H1 (cell line): ENCODE measurements at regions not wholly inside any gene's neighbourhood (a gene's known extent, or its start where the extent isn't known, plus 50 kb on each side); places are given as distances from the start of the nearest gene placed in this dataset.

Experiments
- CTCF ChIA-PET: fragments of 300-600 bp; sonication (Branson Sonifier 250); formaldehyde crosslinking; loops from one replicate; lab custom pipeline; 2021; ENCODE audit not compliant: partially characterized antibody; lab: Charles Lee
- POLR2A ChIA-PET: fragments of 300-600 bp; sonication (Branson Sonifier 250); formaldehyde crosslinking; loops from one replicate; lab custom pipeline; 2021; ENCODE audit warnings: inconsistent platforms; ENCODE audit not compliant: partially characterized antibody; lab: Charles Lee
- DNase-seq, 2 experiments: peaks; one replicate each; pipeline versions ENCODE4 v3.0.0 to v3.0.0-alpha.2; 2010 to 2022; ENCODE audit warnings: low spot score in 2 of 2, low read depth in 1 of 2, mixed read lengths in 1 of 2
- FAIRE-seq: peaks from 2 replicates; lab custom pipeline; 2011; peaks lifted over from hg19 to GRCh38; lab: Jason Lieb, UNC
- H2AFZ ChIP-seq: 2 replicates; pipeline ENCODE4 v1.8.1; 2012; ENCODE audit warnings: low read length, inconsistent platforms
- H2AK5ac ChIP-seq: 2 replicates; pipeline ENCODE4 v1.6.1; 2013; ENCODE audit warnings: low read depth, low read length
- H2BK120ac ChIP-seq: replicated peaks from 2 replicates; pipeline ENCODE3; 2013; ENCODE audit warnings: low read depth, low read length, inconsistent platforms
- H2BK12ac ChIP-seq: 2 replicates; pipeline ENCODE4 v1.6.1; 2013; ENCODE audit warnings: low read depth, low read length
- H2BK15ac ChIP-seq: 2 replicates; pipeline ENCODE4 v1.6.1; 2013; ENCODE audit warnings: low read length
- H2BK20ac ChIP-seq: 2 replicates; pipeline ENCODE4 v1.6.1; 2013; ENCODE audit warnings: low read length
- H2BK5ac ChIP-seq: 2 replicates; pipeline ENCODE4 v1.6.1; 2013; ENCODE audit warnings: low read depth, low read length
- H3K14ac ChIP-seq: 2 replicates; pipeline ENCODE4 v1.6.1; 2013; ENCODE audit warnings: inconsistent platforms; ENCODE audit not compliant: insufficient read length
- H3K18ac ChIP-seq: 2 replicates; pipeline ENCODE4 v1.6.1; 2013; ENCODE audit warnings: low read length; ENCODE audit errors: extremely low read depth
- H3K23ac ChIP-seq: 2 replicates; pipeline ENCODE4 v1.6.1; 2013; ENCODE audit warnings: inconsistent platforms; ENCODE audit not compliant: insufficient read length
- H3K23me2 ChIP-seq: 2 replicates; pipeline ENCODE4 v1.6.1; 2013; ENCODE audit warnings: low read depth, low read length
- H3K27ac ChIP-seq: 2 replicates; pipeline ENCODE4 v1.6.1; 2011; ENCODE audit warnings: low read depth, low read length, inconsistent platforms
- H3K27me3 ChIP-seq, 4 experiments: replicated peaks in 1 of 4; 1 replicate in 1 of 4; 2 replicates in 3 of 4; pipeline versions ENCODE4 v1.6.1 to v1.8.1; 2011 to 2013; ENCODE audit warnings: low read length in 3 of 4, mild to moderate bottlenecking in 3 of 4, inconsistent platforms in 2 of 4, mixed read lengths in 2 of 4, moderate library complexity in 1 of 4; ENCODE audit not compliant: control insufficient read depth in 3 of 4, insufficient read depth in 3 of 4; ENCODE audit errors: extremely low read depth in 1 of 4
- H3K36me3 ChIP-seq, 4 experiments: 2 replicates each; pipeline versions ENCODE4 v1.6.1 to v1.8.1; 2011 to 2013; ENCODE audit warnings: mild to moderate bottlenecking in 4 of 4, low read length in 3 of 4, moderate library complexity in 2 of 4, control low read depth in 1 of 4, inconsistent platforms in 1 of 4; ENCODE audit not compliant: insufficient read depth in 4 of 4, control insufficient read depth in 2 of 4
- H3K4ac ChIP-seq: replicated peaks from 2 replicates; pipeline ENCODE3; 2013; ENCODE audit warnings: low read length, low read depth, mixed read lengths, inconsistent platforms; ENCODE audit not compliant: insufficient read length
- H3K4me1 ChIP-seq, 4 experiments: replicated peaks in 1 of 4; 1 replicate in 1 of 4; 2 replicates in 3 of 4; pipeline versions ENCODE4 v1.6.1 to v1.8.1; 2011 to 2013; ENCODE audit warnings: low read length in 3 of 4, inconsistent platforms in 2 of 4, mixed read lengths in 1 of 4; ENCODE audit not compliant: insufficient read depth in 4 of 4, control insufficient read depth in 3 of 4
- H3K4me2 ChIP-seq, 2 experiments: 2 replicates each; pipeline versions ENCODE4 v1.6.1 to v1.8.1; 2011 to 2013; ENCODE audit warnings: low read depth in 2 of 2, low read length in 2 of 2, control low read depth in 1 of 2, inconsistent platforms in 1 of 2, mild to moderate bottlenecking in 1 of 2; ENCODE audit not compliant: insufficient read depth in 1 of 2
- H3K4me3 ChIP-seq, 4 experiments: fragments of 200-600, 300-600 bp in 1 of 4; sonication (generic), shearing (Covaris generic), sonication (Bioruptor Twin) in 1 of 4; 2 replicates each; pipeline versions ENCODE4 v1.5.1 to v1.8.1; 2011 to 2016; ENCODE audit warnings: low read length in 4 of 4, low read depth in 3 of 4, control low read depth in 2 of 4, inconsistent platforms in 2 of 4, mild to moderate bottlenecking in 2 of 4, mixed read lengths in 1 of 4, moderate library complexity in 1 of 4; ENCODE audit not compliant: insufficient read depth in 2 of 4; ENCODE audit errors: extremely low read depth in 1 of 4
- H3K56ac ChIP-seq: replicated peaks from 2 replicates; pipeline ENCODE3; 2013; ENCODE audit warnings: low read depth, mild to moderate bottlenecking, mixed read lengths, low read length, inconsistent platforms; ENCODE audit not compliant: insufficient read length
- H3K79me1 ChIP-seq: 2 replicates; pipeline ENCODE4 v1.6.1; 2013; ENCODE audit warnings: low read depth, low read length, control low read depth
- H3K79me2 ChIP-seq, 2 experiments: 2 replicates each; pipeline versions ENCODE4 v1.6.1 to v1.8.1; 2012 to 2013; ENCODE audit warnings: low read length in 2 of 2, mild to moderate bottlenecking in 2 of 2, inconsistent platforms in 1 of 2; ENCODE audit not compliant: insufficient read depth in 2 of 2, control insufficient read depth in 1 of 2
- H3K9ac ChIP-seq, 4 experiments: replicated peaks in 1 of 4; 1 replicate in 1 of 4; 2 replicates in 3 of 4; pipeline versions ENCODE4 v1.6.1 to v1.8.1; 2011 to 2013; ENCODE audit warnings: low read depth in 3 of 4, low read length in 3 of 4, control low read depth in 2 of 4, mild to moderate bottlenecking in 2 of 4, moderate library complexity in 2 of 4, inconsistent platforms in 1 of 4; ENCODE audit errors: extremely low read depth in 1 of 4
- H3K9me3 ChIP-seq, 2 experiments: 2 replicates each; pipeline versions ENCODE4 v1.6.1 to v1.8.1; 2012 to 2013; ENCODE audit warnings: mild to moderate bottlenecking in 2 of 2, moderate library complexity in 2 of 2, control low read depth in 1 of 2, inconsistent platforms in 1 of 2, low read depth in 1 of 2, low read length in 1 of 2, mixed read lengths in 1 of 2; ENCODE audit not compliant: insufficient read depth in 2 of 2
- H4K20me1 ChIP-seq, 2 experiments: replicated peaks in 1 of 2; 2 replicates each; pipeline versions ENCODE3 to v1.8.1; 2011 to 2013; ENCODE audit warnings: inconsistent platforms in 2 of 2, low read length in 2 of 2, mild to moderate bottlenecking in 1 of 2; ENCODE audit not compliant: insufficient read depth in 2 of 2, control insufficient read depth in 1 of 2
- H4K5ac ChIP-seq: 2 replicates; pipeline ENCODE4 v1.6.1; 2013; ENCODE audit warnings: low read length, low read depth, mixed read lengths, inconsistent platforms; ENCODE audit not compliant: insufficient read length
- H4K8ac ChIP-seq: 2 replicates; pipeline ENCODE4 v1.8.0; 2013; ENCODE audit warnings: mild to moderate bottlenecking, moderate library complexity, low read length, inconsistent platforms; ENCODE audit not compliant: insufficient read depth; ENCODE audit errors: extremely low read depth
- H4K91ac ChIP-seq: replicated peaks from 2 replicates; pipeline ENCODE3; 2013; ENCODE audit warnings: low read length, mixed read lengths, inconsistent platforms; ENCODE audit not compliant: insufficient read length
- ASH2L ChIP-seq: fragments of 200-600, 300-600 bp; sonication (generic); IDR thresholded peaks from one replicate; pipeline ENCODE4 v1.7.1; 2017; ENCODE audit warnings: low read length
- BACH1 ChIP-seq: IDR thresholded peaks from 2 replicates; pipeline ENCODE4 v1.6.1; 2012; ENCODE audit warnings: low read length, improper control_type of control experiment
- BCL11A ChIP-seq, 2 experiments: IDR thresholded peaks; one replicate each; pipeline ENCODE4 v1.6.1; 2011; ENCODE audit warnings: low read depth in 2 of 2, low read length in 2 of 2, mild to moderate bottlenecking in 2 of 2
- BRCA1 ChIP-seq: IDR thresholded peaks from 2 replicates; pipeline ENCODE4 v1.6.1; 2012; ENCODE audit warnings: low read depth, low read length, improper control_type of control experiment
- CEBPB ChIP-seq: IDR thresholded peaks from 2 replicates; pipeline ENCODE4 v1.6.1; 2012; ENCODE audit warnings: low read depth, low read length
- CREB1 ChIP-seq: IDR thresholded peaks from 2 replicates; pipeline ENCODE4 v1.6.1; 2012; ENCODE audit warnings: inconsistent platforms
- GTF2F1 ChIP-seq: IDR thresholded peaks from 2 replicates; pipeline ENCODE4 v1.6.1; 2012; ENCODE audit warnings: low read depth, low read length, improper control_type of control experiment, borderline replicate concordance
- KDM4A ChIP-seq: IDR thresholded peaks from one replicate; pipeline ENCODE4 v1.7.1; 2012; ENCODE audit warnings: low read depth, mild to moderate bottlenecking, moderate library complexity, low read length, inconsistent platforms; ENCODE audit not compliant: severe bottlenecking
- PHF8 ChIP-seq: fragments of 200-600 bp; sonication (generic); conservative IDR thresholded peaks from 2 replicates; pipeline ENCODE4 v1.7.1; 2012; ENCODE audit warnings: low read depth, mild to moderate bottlenecking, inconsistent platforms, low read length, moderate library complexity
- RAD21 ChIP-seq, 2 experiments: IDR thresholded peaks in 1 of 2; conservative IDR thresholded peaks in 1 of 2; 2 replicates each; pipeline ENCODE4 v1.6.1; 2011; ENCODE audit warnings: low read depth in 2 of 2, low read length in 2 of 2, improper control_type of control experiment in 1 of 2, inconsistent platforms in 1 of 2, mild to moderate bottlenecking in 1 of 2, moderate library complexity in 1 of 2
- SIN3A ChIP-seq, 2 experiments: IDR thresholded peaks in 1 of 2; conservative IDR thresholded peaks in 1 of 2; 2 replicates each; pipeline ENCODE4 v1.6.1; 2011 to 2012; ENCODE audit warnings: low read length in 2 of 2, improper control_type of control experiment in 1 of 2, low read depth in 1 of 2, mild to moderate bottlenecking in 1 of 2
- SRF ChIP-seq: IDR thresholded peaks from 2 replicates; pipeline ENCODE4 v1.6.1; 2011; ENCODE audit warnings: mild to moderate bottlenecking, low read depth, low read length, moderate library complexity
- TEAD4 ChIP-seq: IDR thresholded peaks from 2 replicates; pipeline ENCODE4 v1.6.1; 2012; ENCODE audit warnings: low read depth, low read length, inconsistent platforms, mixed read lengths
- WGBS, 2 experiments: shearing (Covaris generic) in 1 of 2; methylation state at CpG; one replicate each; pipeline versions ENCODE4 v1.1.6 to v1.1.7; 2013 to 2015; ENCODE audit warnings: low lambda C conversion rate in 2 of 2, mixed read lengths in 2 of 2, inconsistent platforms in 1 of 2, low coverage in 1 of 2, missing lambda C conversion rate in 1 of 2; ENCODE audit not compliant: insufficient replicate concordance in 2 of 2, insufficient coverage in 1 of 2, insufficient read length in 1 of 2; ENCODE audit errors: extremely low coverage in 1 of 2, missing lambda C conversion rate in 1 of 2; 5-methylcytosine and 5-hydroxymethylcytosine counted together
- TF ChIP-seq, protein P1 (sequence below): IDR thresholded peaks from 2 replicates; pipeline ENCODE4 v1.6.1; 2011; ENCODE audit warnings: low read length, improper control_type of control experiment

DNA sequence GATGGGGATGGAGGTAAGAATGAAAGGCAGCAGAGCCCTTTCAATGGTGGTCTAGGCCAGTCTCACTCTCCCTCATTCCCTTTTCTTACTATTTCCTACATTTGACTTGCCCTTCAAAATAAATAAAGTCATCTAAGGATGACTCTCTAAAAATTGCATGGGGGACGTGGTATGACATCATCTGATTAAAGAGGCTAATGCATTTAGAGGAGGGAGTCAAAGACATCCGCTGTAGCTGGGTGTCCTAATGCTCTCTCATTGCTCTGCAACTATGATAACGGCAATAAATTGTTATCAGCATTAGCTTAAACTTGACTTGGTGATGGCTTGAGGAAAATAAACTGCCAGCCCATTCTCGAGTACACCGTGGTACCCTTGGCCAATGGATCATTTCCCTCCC is 225.6 kb upstream of the PBX1 start:
- H4K20me1 ChIP-seq = no peaks in the 10 kb centered on the region
- DNase-seq (no peak), FAIRE-seq (no peak)
- H3K4me3 ChIP-seq = no peak overlapping the region
- no peaks in the 10 kb centered on the region for H3K79me1 ChIP-seq
- ChIA-PET POLR2A (no interaction called here), CTCF (interaction anchor here (0.7 to 2.3 kb wide), 4 partner anchors 7 to 288 kb away, joined by 3 to 5 read pairs (median 3); no protein-coding TSS in a partner anchor)
- no peaks in the 10 kb centered on the region for H3K4me1 ChIP-seq
- H4K5ac ChIP-seq = no peak overlapping the region
- H3K18ac ChIP-seq = no peak overlapping the region
- no peak overlapping the region for H2BK15ac ChIP-seq
- no peaks in the 10 kb centered on the region for H3K36me3 ChIP-seq
- 95% methylated on average over 5 of the region's 5 CpGs; no CpG with 5 or more reads in 1 of the 2 experiments for WGBS, 2 experiments
- no peak overlapping the region for H3K27ac ChIP-seq
- H3K27me3 ChIP-seq = no peaks in the 10 kb centered on the region
- no peak overlapping the region for H2BK120ac ChIP-seq
- no peaks in the 10 kb centered on the region for H3K23me2 ChIP-seq
- no peak overlapping the region for H2AK5ac ChIP-seq
- H3K23ac ChIP-seq = no peak overlapping the region
- no peaks in the 10 kb centered on the region for H3K79me2 ChIP-seq
- no peak overlapping the region for H2AFZ ChIP-seq
- H2BK5ac ChIP-seq = no peak overlapping the region
- H2BK20ac ChIP-seq = no peak overlapping the region
- no peaks in the 10 kb centered on the region for H3K9me3 ChIP-seq
- no peak overlapping the region for H4K91ac ChIP-seq
- no peak overlapping the region for H3K14ac ChIP-seq
- H3K9ac ChIP-seq = no peak overlapping the region
- no peak overlapping the region for H4K8ac ChIP-seq
- no peak overlapping the region for H3K4me2 ChIP-seq
- no peak overlapping the region for H3K56ac ChIP-seq
- no peak overlapping the region for H3K4ac ChIP-seq
- H2BK12ac ChIP-seq = no peak overlapping the region
- TF ChIP-seq SRF (no peak), PHF8 (no peak), GTF2F1 (no peak), TEAD4 (no peak), RAD21 (IDR thresholded peaks at IDR 0.05 in 1 of 2, conservative IDR thresholded peaks at IDR 0.05 in 1 of 2; ENCODE audit: low read depth in 2 of 2, low read length in 2 of 2) (no peak), CREB1 (no peak), BRCA1 (no peak), BACH1 (no peak), SIN3A (conservative IDR thresholded peaks at IDR 0.05 in 1 of 2, IDR thresholded peaks at IDR 0.05 in 1 of 2; ENCODE audit: low read depth in 1 of 2, low read length in 2 of 2) (no peak), KDM4A (no peak), CEBPB (no peak), ASH2L (no peak), BCL11A (IDR thresholded peaks at IDR 0.05; ENCODE audit: low read depth in 2 of 2, low read length in 2 of 2) (no peak)
- TF ChIP-seq, protein P1, sequence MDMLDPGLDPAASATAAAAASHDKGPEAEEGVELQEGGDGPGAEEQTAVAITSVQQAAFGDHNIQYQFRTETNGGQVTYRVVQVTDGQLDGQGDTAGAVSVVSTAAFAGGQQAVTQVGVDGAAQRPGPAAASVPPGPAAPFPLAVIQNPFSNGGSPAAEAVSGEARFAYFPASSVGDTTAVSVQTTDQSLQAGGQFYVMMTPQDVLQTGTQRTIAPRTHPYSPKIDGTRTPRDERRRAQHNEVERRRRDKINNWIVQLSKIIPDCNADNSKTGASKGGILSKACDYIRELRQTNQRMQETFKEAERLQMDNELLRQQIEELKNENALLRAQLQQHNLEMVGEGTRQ = no peak
